Cerebellar nuclear complex (tissue), 1 donor: ENCODE measurements at regions not wholly inside any gene's neighbourhood (a gene's known extent, or its start where the extent isn't known, plus 50 kb on each side); places are given as distances from the start of the nearest gene placed in this dataset.
"Not testable (repeated sequence)": the region's sequence is repeated elsewhere in the genome, so short reads cannot be mapped to it uniquely, and the experiment has no call there.

Experiments used
- DNase-seq, 2 experiments: peaks; one replicate each; lab custom pipeline; 2025; lab: John Stamatoyannopoulos, UW

GRCh38 chr13:40043764-40044163 lies 388.3 kb downstream of the COG6 start:
- DNase-seq: no peak

DNA sequence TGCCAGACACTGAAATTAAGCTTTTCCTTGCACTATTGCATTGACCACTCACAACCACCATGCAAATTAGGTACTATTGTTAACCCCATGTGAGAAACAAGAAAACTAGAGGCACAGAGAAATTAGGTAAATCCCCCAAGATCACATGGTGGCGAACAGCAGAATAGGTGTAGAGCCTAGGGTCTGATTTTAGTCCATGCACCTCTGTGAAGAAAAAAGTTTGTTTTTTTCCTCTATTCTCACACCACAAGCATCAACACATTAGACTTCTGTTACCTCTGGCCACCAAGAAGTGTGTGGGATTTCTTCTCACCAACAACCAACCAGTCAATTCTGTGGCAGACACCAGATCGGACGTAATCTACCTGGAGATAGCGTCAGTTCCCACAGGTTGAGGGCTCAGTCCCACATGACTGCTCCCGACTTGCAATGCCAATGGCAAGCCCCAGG lies 391.9 kb downstream of the COG6 start:
- DNase-seq: no peak

DNA sequence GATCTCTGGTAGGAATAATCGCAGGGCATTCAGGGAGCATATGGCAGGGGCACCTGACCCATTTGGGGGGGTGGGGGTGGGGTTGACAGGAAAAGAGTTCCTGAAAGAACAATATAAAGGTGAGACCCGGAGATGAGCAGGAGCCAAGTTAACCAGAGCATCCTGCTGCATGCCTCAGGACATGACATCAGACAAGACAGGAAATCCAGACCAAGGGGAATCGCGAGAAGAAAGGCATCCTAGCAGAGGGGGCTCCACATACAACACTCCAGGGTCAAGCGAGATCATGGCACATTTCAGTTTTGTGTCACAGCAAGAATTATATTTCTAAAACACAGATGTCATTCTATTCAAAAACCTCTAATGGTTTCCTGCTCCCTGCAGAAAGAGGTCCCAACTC lies 393.1 kb downstream of the COG6 start:
- DNase-seq: no peak

- DNase-seq: no peak
Observed at GRCh38 chr13:40052954-40053353, 397.5 kb downstream of the COG6 start.

- no peak for DNase-seq
Observed at GRCh38 chr13:40053401-40053800, 397.9 kb downstream of the COG6 start.

GRCh38 chr13:40054422-40054821 lies 399.0 kb downstream of the COG6 start:
- DNase-seq: not testable (repeated sequence)

- DNase-seq: no peak
Observed at GRCh38 chr13:40056898-40057619, 401.6 kb downstream of the COG6 start.

DNA sequence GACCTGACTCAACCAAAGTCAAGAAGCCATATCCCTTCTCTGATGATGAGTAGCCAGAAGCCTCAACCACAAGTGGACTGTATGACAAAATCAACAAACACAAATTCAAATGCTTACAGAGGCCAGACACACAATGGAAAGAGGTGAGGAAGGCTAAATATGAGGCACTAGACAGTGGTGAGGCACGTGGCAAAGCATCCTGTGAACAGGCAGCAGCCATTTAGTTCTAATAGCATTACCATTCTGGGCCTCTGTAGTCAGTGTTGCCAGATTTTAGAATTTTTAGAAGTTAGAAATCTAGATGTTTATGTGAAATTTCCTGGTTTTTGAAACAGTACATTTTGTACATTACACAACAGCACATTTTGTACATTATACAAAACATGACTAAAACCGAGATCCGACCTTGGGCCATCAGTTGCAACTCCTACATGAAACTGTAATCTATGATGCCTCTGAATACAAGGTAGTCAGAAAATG lies 403.3 kb downstream of the COG6 start:
- DNase-seq: no peak

DNA sequence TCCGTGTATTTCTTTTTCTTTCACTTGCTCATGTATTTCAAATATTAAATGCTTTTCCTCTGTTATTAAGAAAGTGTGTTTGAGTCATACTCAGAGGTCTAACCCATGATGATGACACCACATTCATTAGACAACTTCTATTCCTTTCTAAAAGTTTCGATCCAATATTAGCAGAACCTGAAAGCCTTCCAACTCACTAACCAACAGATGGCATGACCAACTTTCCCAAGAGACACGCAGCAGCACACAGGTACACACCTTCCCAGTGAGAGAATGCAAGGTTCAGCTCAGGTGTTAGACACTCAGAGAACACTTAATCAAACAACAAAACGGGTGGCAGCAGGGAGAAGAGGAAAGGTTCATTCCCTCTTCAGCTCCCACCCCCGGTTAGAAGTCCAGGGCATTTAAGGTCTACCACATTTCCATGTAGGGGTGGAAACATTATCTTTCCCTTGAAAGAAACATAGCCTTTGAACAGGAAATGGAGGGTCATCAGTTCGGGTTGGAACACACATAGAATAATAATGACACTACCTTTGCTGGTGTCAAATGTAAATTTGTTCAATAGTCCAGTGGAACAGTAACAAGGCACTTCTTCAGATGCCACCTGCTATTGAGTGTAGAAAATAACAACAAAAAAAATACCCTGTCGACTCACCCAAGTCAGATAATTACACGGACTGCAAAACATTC lies 404.2 kb downstream of the COG6 start:
- no peak for DNase-seq

DNA sequence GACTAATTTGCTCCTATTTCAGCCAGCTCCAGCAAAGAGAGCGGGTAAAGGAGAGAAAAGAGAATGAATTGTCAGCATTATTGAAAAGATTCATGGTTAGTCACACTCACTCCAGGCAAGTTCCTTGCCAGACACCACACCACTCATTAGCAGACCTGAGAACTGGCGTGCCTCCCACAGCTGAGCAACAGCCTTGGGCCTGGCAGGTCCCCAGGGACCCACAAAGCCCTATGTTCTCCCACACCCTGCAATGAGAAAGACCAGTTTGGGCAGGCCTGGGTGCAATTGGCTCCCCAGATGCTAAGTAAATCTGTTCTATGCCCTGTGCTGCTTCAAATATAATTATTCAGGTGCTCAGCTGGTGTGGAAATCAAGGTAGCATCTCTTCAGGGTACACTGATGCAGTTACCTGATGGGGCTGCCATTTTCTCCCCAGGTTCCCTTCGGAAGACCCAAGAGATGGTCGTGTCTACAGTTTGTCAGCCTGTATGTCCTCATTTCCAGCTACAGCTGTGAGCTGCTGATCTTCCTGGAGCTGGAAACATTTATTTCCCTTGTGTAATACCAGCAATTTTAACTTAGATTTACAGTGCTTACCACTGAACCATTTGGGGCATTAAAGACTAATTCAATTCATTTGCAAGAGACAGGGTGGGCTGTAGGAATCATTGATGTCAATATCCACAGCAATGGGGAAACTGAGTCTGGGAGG lies 405.0 kb downstream of the COG6 start:
- DNase-seq: no peak

DNA sequence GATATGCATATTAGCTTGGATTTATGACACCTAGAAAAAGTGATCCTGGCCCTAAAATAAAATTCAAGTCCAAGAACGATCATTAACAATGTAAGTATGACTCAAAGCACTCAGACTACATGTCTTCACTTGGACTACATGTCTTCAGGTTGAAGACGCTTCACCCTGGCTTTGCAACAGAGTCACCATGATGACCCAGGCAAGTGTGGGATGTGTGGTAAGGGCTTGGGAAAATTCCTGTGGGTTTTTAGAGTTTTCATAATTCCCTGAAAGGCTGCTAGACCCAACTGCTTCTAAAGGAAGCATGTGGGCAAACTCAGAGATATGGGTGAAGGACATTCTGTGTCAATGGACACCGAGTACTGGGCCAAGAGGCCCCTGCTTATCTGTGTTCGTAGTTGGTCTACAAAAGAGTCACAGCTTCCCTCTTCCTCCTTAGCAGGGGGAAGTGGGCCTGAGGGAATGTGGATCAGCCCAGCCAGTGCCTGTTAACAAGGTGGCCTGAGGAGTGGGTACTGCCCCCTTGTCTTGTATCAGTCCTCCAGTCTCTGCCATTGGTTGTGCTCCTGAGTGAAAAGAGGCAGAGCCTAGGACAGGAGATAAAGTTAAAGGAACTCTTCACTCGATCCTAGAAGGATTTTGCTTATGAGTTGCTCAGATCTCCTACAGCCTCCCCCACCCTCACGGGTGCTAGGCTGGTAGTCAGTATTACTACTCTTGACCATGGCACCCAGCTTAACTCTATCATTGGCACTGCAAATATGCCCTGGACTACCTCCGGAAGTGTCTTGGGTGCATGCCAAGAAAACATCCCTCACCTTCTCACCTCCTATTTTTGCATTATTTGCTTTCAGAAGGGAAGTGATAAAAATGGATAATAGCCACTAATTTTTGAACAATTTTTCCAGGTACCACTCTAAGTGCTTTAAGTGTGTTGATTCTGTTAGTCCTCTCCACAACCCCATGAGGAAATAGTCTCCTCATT lies 406.3 kb downstream of the COG6 start:
- DNase-seq: no peak

- DNase-seq: no peak
Observed at GRCh38 chr13:40063278-40063698, 407.8 kb downstream of the COG6 start.

DNA sequence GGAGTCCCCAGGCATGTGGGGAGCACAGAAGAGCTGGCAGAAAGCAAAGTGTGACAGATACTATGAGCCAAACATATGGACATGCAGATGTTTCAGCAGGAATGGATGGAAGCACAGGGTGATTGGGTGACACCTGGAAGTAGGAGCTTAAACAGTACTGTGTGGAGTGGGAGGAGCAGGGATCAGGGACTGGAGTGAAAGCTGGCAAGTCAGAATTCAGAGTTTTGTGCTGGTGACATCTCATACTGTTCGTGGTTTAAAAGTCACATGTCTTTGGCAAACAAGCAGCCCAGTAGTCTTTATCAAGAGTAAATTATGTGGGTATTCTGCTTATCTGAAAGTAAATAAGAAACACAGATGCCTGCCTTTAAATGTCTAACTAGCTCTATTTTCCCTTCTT lies 408.2 kb downstream of the COG6 start:
- no peak for DNase-seq

DNA sequence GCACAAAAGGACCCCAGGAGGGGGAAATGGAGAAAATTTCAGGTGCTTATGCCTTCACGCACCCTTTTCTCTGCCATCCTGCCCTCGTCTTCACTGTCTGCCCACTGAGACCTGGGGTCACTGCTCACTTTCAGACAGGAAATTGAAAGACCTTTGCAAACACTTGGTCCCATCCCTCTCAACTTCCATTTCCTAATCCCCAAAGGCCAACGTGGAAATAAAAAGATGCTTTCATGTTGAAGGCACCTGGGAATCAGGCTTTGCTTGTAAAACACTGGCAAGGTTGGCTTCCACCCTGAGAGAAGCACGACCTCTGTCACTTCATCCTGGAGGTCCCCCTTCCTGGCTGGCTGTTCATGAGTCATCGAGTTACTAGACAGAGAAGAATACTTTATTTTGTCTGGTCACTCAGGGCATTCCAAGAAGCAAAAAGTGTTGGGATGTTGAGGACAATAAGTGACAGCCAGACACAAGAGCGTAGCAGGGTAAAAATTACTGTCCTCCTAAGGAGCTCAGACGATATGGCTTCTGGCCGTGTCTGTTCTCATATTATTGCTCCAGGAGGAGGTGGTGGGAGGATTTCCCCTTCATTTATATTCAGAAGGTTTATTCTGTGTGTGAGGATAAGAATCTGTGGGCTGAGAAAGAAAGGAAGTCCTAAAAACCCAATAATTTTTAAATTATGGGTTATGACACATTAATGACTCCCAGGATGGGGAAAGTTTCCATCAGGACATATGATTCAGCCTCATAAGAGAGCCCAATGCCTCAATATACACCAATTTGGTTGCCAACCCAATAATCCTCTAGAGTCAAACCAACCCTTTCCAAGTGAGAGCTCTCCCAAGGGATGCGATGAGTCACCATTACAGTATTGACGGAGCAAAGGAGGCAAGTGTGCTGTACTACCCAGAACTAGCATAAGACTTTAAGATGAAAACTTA lies 409.0 kb downstream of the COG6 start:
- no peak for DNase-seq

- peak in 1 of 2 experiments; percentile 3 for DNase-seq
Observed at GRCh38 chr13:40069173-40070044, 413.9 kb downstream of the COG6 start.

DNA sequence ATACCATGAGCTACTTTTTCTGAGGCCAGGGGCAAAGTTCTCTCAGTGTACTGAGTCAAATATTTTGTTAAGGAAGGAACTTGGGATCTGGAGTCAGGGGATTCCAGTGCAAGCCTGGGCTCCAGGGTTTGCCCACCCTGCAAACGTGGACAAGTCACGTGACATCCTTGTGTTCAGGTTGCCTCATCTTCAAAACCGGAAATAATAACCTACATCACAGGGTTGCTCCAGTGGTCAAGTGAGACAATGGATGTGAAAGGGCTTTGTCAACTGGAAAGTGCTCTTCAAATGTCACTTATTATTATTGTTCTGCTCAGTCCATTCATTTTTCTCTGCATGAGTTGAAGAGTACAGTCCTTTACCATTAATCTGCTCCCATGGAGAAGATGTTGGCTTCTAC lies 414.9 kb downstream of the COG6 start:
- DNase-seq: no peak

DNA sequence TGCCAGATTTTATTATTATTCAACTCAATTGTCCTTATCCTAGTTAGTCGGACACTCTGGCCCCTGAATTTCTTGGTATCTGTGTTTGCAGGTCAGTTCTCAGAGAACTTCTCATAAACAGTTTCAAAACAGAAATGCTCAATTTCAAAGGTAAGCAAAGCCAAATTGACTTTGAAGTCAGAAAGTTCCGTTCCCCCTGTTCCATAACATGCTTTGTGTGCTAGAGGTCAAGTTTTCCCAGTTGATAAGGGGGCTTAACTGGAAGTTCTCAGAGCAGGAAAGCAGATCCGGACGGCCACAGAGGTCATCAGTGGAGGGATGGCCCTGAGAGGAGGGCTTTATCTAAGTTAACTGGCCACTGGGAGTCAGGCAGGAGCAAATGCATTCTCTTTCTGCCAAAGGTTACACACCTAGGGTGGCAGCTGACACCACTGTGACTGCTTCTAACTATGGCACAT lies 417.2 kb downstream of the COG6 start:
- no peak for DNase-seq

DNA sequence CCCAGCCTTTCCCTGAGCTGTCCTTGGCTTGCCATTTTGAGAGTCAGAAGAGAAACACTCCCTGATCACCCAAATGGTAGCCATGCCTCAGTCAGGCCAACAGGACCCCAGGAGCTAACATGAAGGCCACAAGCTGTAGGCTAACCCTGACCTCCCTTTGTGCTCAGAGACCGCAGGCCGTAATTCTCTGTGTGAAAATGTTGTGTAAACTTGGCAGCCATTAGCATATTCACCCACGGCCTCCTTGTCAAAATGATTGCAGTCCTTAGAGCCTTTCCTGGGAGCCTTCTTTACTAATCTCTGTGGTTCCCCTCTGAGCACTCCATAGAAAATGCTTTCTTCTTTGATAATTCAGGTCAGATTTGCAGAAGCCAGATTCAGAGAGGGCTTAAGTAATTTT lies 418.9 kb downstream of the COG6 start:
- DNase-seq: no peak

DNA sequence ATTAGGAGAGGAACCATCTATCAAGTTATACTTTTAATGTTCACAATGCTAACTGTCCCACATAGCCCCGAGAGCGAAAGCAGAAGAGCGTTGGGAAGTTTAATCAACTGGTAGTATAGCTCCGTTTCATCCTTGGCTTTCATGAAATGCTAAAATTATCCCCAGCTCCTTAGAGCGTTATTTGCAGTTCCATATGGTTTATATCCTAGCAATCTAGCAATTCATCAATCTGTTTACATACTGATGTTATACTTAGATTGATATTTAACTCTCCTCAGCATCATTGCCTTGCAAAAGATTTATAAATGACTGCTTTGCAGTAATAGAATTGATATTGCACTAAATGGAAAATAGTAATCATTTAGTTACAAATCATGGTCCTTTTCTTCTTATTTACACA lies 419.8 kb downstream of the COG6 start:
- DNase-seq: no peak
